ENCODE measurements at regions not wholly inside any gene's neighbourhood (a gene's known extent, or its start where the extent isn't known, plus 50 kb on each side); places are given as distances from the start of the nearest gene placed in this dataset. TPM values are rescaled to one million over a fixed set of nuclear protein-coding genes. Genes with fewer than 3 reads are reported as not detected.

DNA sequence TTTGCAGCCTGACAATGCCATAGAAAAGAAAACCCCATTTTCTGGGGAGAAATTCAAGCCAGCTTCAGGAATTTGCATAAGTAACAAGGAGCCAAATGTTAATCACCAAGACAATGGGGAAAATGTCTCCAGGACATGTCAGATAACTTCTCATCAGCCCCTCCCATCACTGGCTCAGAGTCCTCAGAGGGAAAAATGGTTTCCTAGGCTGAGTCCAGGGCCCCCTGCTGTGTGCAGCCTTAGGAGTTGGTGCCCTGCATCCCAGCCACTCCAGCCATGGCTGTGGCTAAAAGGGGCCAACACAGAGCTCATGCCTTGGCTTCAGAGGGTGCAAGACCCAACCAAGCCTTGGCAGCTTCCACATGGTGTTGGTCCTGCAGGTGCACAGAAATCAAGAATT lies 63.7 kb upstream of the FANCL start:
- H3K36me3 Mint-ChIP-seq (ENCODE audit: low read depth, unreplicated experiment): no peaks in the 10 kb centered on the region
- H3K9me3 Mint-ChIP-seq (ENCODE audit: unreplicated experiment): no peaks in the 10 kb centered on the region
- H3K27ac Mint-ChIP-seq (ENCODE audit: unreplicated experiment): no peak overlapping the region
- H3K27me3 Mint-ChIP-seq (ENCODE audit: unreplicated experiment): no peaks in the 10 kb centered on the region
- TF ChIP-seq, protein P1, sequence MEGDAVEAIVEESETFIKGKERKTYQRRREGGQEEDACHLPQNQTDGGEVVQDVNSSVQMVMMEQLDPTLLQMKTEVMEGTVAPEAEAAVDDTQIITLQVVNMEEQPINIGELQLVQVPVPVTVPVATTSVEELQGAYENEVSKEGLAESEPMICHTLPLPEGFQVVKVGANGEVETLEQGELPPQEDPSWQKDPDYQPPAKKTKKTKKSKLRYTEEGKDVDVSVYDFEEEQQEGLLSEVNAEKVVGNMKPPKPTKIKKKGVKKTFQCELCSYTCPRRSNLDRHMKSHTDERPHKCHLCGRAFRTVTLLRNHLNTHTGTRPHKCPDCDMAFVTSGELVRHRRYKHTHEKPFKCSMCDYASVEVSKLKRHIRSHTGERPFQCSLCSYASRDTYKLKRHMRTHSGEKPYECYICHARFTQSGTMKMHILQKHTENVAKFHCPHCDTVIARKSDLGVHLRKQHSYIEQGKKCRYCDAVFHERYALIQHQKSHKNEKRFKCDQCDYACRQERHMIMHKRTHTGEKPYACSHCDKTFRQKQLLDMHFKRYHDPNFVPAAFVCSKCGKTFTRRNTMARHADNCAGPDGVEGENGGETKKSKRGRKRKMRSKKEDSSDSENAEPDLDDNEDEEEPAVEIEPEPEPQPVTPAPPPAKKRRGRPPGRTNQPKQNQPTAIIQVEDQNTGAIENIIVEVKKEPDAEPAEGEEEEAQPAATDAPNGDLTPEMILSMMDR (IDR thresholded peaks at IDR 0.05; ENCODE audit: unreplicated experiment): no peak
- H3K4me3 Mint-ChIP-seq (ENCODE audit: unreplicated experiment): no peak overlapping the region
- DNase-seq (ENCODE audit: low spot score): no peak
- H3K4me1 Mint-ChIP-seq (ENCODE audit: unreplicated experiment): no peaks in the 10 kb centered on the region

DNA sequence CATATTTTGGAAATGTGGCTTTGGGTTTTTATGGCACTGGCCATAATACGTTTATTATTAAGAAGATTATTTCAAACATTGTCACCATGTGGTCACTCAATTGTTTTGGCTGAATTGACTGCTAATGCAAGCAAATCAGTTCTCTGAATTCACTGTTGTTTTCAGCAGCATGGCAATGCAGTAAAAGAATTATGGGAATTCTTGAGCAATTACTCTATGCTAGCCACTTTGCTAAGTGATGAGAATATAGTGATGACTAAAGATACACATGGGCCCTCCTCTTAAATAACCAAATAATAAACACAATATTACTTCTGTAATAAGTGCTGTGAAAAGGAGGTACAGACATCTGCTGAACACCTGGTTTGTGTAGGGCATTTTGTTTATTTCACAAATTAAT lies 58.0 kb upstream of the FANCL start:
- no peak for DNase-seq (ENCODE audit: low spot score)
- TF ChIP-seq, protein P1 (IDR thresholded peaks at IDR 0.05; ENCODE audit: unreplicated experiment): no peak
- no peaks in the 10 kb centered on the region for H3K36me3 Mint-ChIP-seq (ENCODE audit: low read depth, unreplicated experiment)
- H3K4me1 Mint-ChIP-seq (ENCODE audit: unreplicated experiment): no peaks in the 10 kb centered on the region
- no peaks in the 10 kb centered on the region for H3K9me3 Mint-ChIP-seq (ENCODE audit: unreplicated experiment)
- H3K4me3 Mint-ChIP-seq (ENCODE audit: unreplicated experiment): no peak overlapping the region
- H3K27ac Mint-ChIP-seq (ENCODE audit: unreplicated experiment): no peak overlapping the region
- H3K27me3 Mint-ChIP-seq (ENCODE audit: unreplicated experiment): no peaks in the 10 kb centered on the region

DNA sequence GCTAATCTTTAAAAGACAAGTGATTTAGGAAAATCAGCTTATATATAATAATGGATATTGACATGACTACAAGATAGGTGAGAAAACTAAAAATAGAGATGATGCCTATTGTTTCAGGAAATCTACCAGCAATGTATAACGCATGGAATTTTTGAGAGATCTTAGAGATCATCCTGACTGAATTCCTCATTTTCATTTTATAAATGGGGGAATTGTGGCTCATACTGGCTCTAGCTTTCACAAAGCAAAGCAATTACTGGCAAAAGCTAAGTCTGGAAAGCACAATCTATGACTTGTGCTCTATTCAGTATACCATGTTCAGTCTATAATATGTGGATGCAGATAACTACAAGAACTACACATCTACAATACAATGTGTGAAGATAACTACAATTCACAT lies 51.9 kb upstream of the FANCL start:
- TF ChIP-seq, protein P1 (IDR thresholded peaks at IDR 0.05; ENCODE audit: unreplicated experiment): no peak
- Mint-ChIP-seq H3K4me3 (ENCODE audit: unreplicated experiment) (no peak overlapping the region), H3K36me3 (ENCODE audit: low read depth, unreplicated experiment) (no peaks in the 10 kb centered on the region), H3K9me3 (ENCODE audit: unreplicated experiment) (no peaks in the 10 kb centered on the region), H3K4me1 (ENCODE audit: unreplicated experiment) (no peaks in the 10 kb centered on the region), H3K27ac (ENCODE audit: unreplicated experiment) (no peak overlapping the region), H3K27me3 (ENCODE audit: unreplicated experiment) (peaks cover 1% of the 10 kb centered on the region)
- DNase-seq (ENCODE audit: low spot score): no peak

DNA sequence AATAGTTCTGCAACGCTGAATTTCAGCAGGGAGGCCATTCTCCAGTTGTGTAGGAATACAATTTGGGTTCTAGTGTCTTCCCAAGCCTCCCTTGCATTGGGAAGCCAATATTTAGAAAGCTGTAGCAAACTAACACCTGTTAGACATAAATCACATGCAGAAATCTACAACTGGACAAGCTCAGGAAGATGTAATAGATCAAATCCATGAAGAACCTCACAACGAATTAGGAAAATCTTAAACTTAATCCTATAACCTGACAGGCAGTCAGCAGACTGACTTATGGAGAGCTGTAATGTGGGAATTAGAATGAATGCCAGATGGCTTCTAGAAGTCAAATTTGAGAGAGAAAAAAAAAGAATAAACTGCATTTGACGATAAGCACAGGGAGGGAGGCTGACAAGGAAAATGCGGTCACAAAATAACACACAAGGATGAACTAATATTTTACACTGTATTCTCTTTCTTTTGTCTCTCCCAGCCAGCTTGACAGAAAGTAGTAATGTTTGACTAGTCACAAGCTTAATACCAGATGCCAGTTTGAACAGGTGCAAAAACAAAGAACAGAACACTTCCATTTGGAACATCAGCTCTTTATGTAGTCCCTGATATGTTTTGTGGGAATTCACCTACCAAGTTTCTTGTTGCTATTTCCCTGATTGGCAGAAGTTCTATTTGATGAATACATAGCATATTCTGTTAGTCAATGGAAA lies 50.8 kb upstream of the FANCL start:
- no peaks in the 10 kb centered on the region for H3K36me3 Mint-ChIP-seq (ENCODE audit: low read depth, unreplicated experiment)
- TF ChIP-seq, protein P1 (IDR thresholded peaks at IDR 0.05; ENCODE audit: unreplicated experiment): no peak
- H3K9me3 Mint-ChIP-seq (ENCODE audit: unreplicated experiment): no peaks in the 10 kb centered on the region
- DNase-seq (ENCODE audit: low spot score): no peak
- H3K27ac Mint-ChIP-seq (ENCODE audit: unreplicated experiment): no peak overlapping the region
- H3K27me3 Mint-ChIP-seq (ENCODE audit: unreplicated experiment): peaks cover 1% of the 10 kb centered on the region
- no peaks in the 10 kb centered on the region for H3K4me1 Mint-ChIP-seq (ENCODE audit: unreplicated experiment)
- no peak overlapping the region for H3K4me3 Mint-ChIP-seq (ENCODE audit: unreplicated experiment)

Small RNAs in the stretch of these regions (microRNA-seq; reads per million reads assigned to microRNA genes)
- gene MIR4432 (ENCODE audit: unreplicated experiment): not detected
